Large intestine (tissue), 3 donors: ENCODE measurements at regions not wholly inside any gene's neighbourhood (a gene's known extent, or its start where the extent isn't known, plus 50 kb on each side); places are given as distances from the start of the nearest gene placed in this dataset.
"Not testable (repeated sequence)": the region's sequence is repeated elsewhere in the genome, so short reads cannot be mapped to it uniquely, and the experiment has no call there.

Experiments
- DNase-seq, 2 donors: peaks; one replicate each; pipeline versions ENCODE4 v3.0.0 to v3.0.0-alpha.2; 2013
- H3K27ac ChIP-seq: one replicate; pipeline ENCODE4 v1.5.1; 2013; ENCODE audit warnings: low read length
- H3K27me3 ChIP-seq: 2 replicates; pipeline ENCODE4 v1.6.1; 2013; ENCODE audit warnings: low read length; ENCODE audit not compliant: control insufficient read depth, insufficient read depth
- H3K36me3 ChIP-seq: 2 replicates; pipeline ENCODE4 v1.6.1; 2013; ENCODE audit warnings: low read length; ENCODE audit not compliant: control insufficient read depth, insufficient read depth
- H3K4me1 ChIP-seq: one replicate; pipeline ENCODE4 v1.6.1; 2013; ENCODE audit warnings: low read length; ENCODE audit not compliant: control insufficient read depth, insufficient read depth
- H3K4me3 ChIP-seq: one replicate; pipeline ENCODE4 v1.5.1; 2013; ENCODE audit warnings: low read length
- H3K9me3 ChIP-seq: one replicate; pipeline ENCODE4 v1.6.1; 2013; ENCODE audit warnings: mild to moderate bottlenecking, low read depth, low read length, moderate library complexity; ENCODE audit not compliant: control insufficient read depth
- WGBS: methylation state at CpG from one replicate; pipeline ENCODE4 v1.1.5; 2013; ENCODE audit warnings: low lambda C conversion rate; ENCODE audit not compliant: insufficient coverage; 5-methylcytosine and 5-hydroxymethylcytosine counted together

- WGBS: no CpG with 5 or more reads among the region's 14 CpGs
- not testable (repeated sequence) for H3K27ac ChIP-seq, H3K4me1 ChIP-seq, DNase-seq, H3K9me3 ChIP-seq, H3K27me3 ChIP-seq, H3K36me3 ChIP-seq, H3K4me3 ChIP-seq
These were observed 213.5 kb upstream of the PLGLB2 start for GRCh38 chr2:87534273-87534889.

- not testable (repeated sequence) for DNase-seq, H3K4me3 ChIP-seq, H3K9me3 ChIP-seq, H3K27ac ChIP-seq, H3K4me1 ChIP-seq, H3K27me3 ChIP-seq, H3K36me3 ChIP-seq
- WGBS: no CpG with 5 or more reads among the region's 5 CpGs
These were observed 211.5 kb upstream of the PLGLB2 start for GRCh38 chr2:87536427-87536826.

- not testable (repeated sequence) for H3K36me3 ChIP-seq, H3K4me1 ChIP-seq, H3K27ac ChIP-seq, H3K27me3 ChIP-seq, H3K9me3 ChIP-seq, H3K4me3 ChIP-seq, DNase-seq
- WGBS: 40% methylated on average over 1 of the region's 8 CpGs
These were observed 210.6 kb upstream of the PLGLB2 start for GRCh38 chr2:87537251-87537671.

GRCh38 chr2:87538268-87538667, 209.6 kb upstream of the PLGLB2 start:
- not testable (repeated sequence) for DNase-seq, H3K27ac ChIP-seq, H3K4me3 ChIP-seq, H3K27me3 ChIP-seq, H3K4me1 ChIP-seq, H3K36me3 ChIP-seq, H3K9me3 ChIP-seq
- WGBS: no CpG with 5 or more reads among the region's 12 CpGs

- not testable (repeated sequence) for H3K36me3 ChIP-seq, H3K4me3 ChIP-seq, H3K9me3 ChIP-seq, H3K4me1 ChIP-seq, H3K27ac ChIP-seq, H3K27me3 ChIP-seq, DNase-seq
- no CpG with 5 or more reads among the region's 15 CpGs for WGBS
These were observed 208.5 kb upstream of the PLGLB2 start for GRCh38 chr2:87539151-87539943.

- no CpG with 5 or more reads among the region's 3 CpGs for WGBS
- not testable (repeated sequence) for DNase-seq, H3K4me1 ChIP-seq, H3K4me3 ChIP-seq, H3K36me3 ChIP-seq, H3K27ac ChIP-seq, H3K9me3 ChIP-seq, H3K27me3 ChIP-seq
These were observed 207.6 kb upstream of the PLGLB2 start for GRCh38 chr2:87540242-87540641.

GRCh38 chr2:87542599-87543174, 205.2 kb upstream of the PLGLB2 start:
- WGBS: no CpG with 5 or more reads among the region's 8 CpGs
- H3K4me1 ChIP-seq, H3K27ac ChIP-seq, H3K9me3 ChIP-seq, H3K27me3 ChIP-seq, H3K4me3 ChIP-seq, H3K36me3 ChIP-seq: not testable (repeated sequence)
- DNase-seq: peak; percentile 26 to 49

- not testable (repeated sequence) for H3K27ac ChIP-seq, H3K27me3 ChIP-seq, H3K4me3 ChIP-seq, H3K9me3 ChIP-seq, H3K36me3 ChIP-seq, H3K4me1 ChIP-seq, DNase-seq
- no CpG with 5 or more reads among the region's 1 CpG for WGBS
These were observed 204.1 kb upstream of the PLGLB2 start for GRCh38 chr2:87543797-87544196.

GRCh38 chr2:87547106-87547505, 200.8 kb upstream of the PLGLB2 start:
- H3K4me3 ChIP-seq, H3K4me1 ChIP-seq, H3K27me3 ChIP-seq, H3K9me3 ChIP-seq, H3K27ac ChIP-seq, H3K36me3 ChIP-seq: not testable (repeated sequence)
- WGBS: no CpG with 5 or more reads among the region's 2 CpGs
- peak; percentile 8 to 16 for DNase-seq

GRCh38 chr2:87547966-87548365, 199.9 kb upstream of the PLGLB2 start:
- H3K27ac ChIP-seq, DNase-seq, H3K27me3 ChIP-seq, H3K4me3 ChIP-seq, H3K4me1 ChIP-seq, H3K36me3 ChIP-seq, H3K9me3 ChIP-seq: not testable (repeated sequence)
